GM23338 (cell line): ENCODE measurements at regions not wholly inside any gene's neighbourhood (a gene's known extent, or its start where the extent isn't known, plus 50 kb on each side); places are given as distances from the start of the nearest gene placed in this dataset.

ENCODE experiments used
- ATAC-seq: fragments of 200-7000 bp; cut with Tn5 transposase; 3 replicates; pipeline ENCODE4 v1.9.1; 2020
- DNase-seq: peaks from one replicate; pipeline ENCODE4 v3.0.0-alpha.2; 2015; ENCODE audit warnings: low spot score
- H2AFZ ChIP-seq: fragments of 200-600 bp; sonication (generic); 2 replicates; pipeline ENCODE4 v1.8.0; 2016; ENCODE audit warnings: antibody characterized with exemption, mild to moderate bottlenecking, moderate library complexity
- H3F3A ChIP-seq: fragments of 200-600 bp; sonication (generic); replicated peaks from 2 replicates; pipeline ENCODE4 v1.8.0; 2017; ENCODE audit warnings: antibody characterized with exemption, mixed run types, low read depth
- H3K27ac ChIP-seq: fragments of 200-600 bp; sonication (generic); 2 replicates; pipeline ENCODE4 v1.6.1; 2016; ENCODE audit warnings: low read depth
- H3K27me3 ChIP-seq: fragments of 200-600 bp; sonication (generic); 2 replicates; pipeline ENCODE4 v1.8.0; 2016; ENCODE audit warnings: mild to moderate bottlenecking, mixed run types, moderate library complexity; ENCODE audit not compliant: insufficient read depth
- H3K36me3 ChIP-seq: fragments of 200-600 bp; sonication (generic); 2 replicates; pipeline ENCODE4 v1.8.0; 2016; ENCODE audit warnings: mild to moderate bottlenecking; ENCODE audit not compliant: insufficient read depth
- H3K4me1 ChIP-seq: fragments of 200-600 bp; sonication (generic); 2 replicates; pipeline ENCODE4 v1.8.0; 2016; ENCODE audit warnings: mild to moderate bottlenecking, moderate library complexity; ENCODE audit not compliant: insufficient read depth
- H3K4me2 ChIP-seq: fragments of 200-600 bp; sonication (generic); 2 replicates; pipeline ENCODE4 v1.7.1; 2017; ENCODE audit warnings: mixed run types
- H3K4me3 ChIP-seq: fragments of 200-600 bp; sonication (generic); 2 replicates; pipeline ENCODE4 v1.6.1; 2016; ENCODE audit warnings: mixed run types
- H3K79me2 ChIP-seq: fragments of 200-600 bp; sonication (generic); replicated peaks from 2 replicates; pipeline ENCODE4 v1.8.0; 2017; ENCODE audit warnings: mild to moderate bottlenecking; ENCODE audit not compliant: insufficient read depth
- H3K9me2 ChIP-seq: fragments of 200-600 bp; sonication (generic); 2 replicates; pipeline ENCODE4 v1.8.0; 2017; ENCODE audit not compliant: insufficient read depth
- H4K20me1 ChIP-seq: fragments of 200-600 bp; sonication (generic); replicated peaks from 2 replicates; pipeline ENCODE4 v1.8.0; 2017; ENCODE audit warnings: mild to moderate bottlenecking; ENCODE audit not compliant: insufficient read depth
- H3K27ac Mint-ChIP-seq: 2 replicates; pipeline ENCODE4 v1.8.0; 2020; ENCODE audit warnings: inconsistent platforms, mild to moderate bottlenecking, moderate library complexity, mixed read lengths
- H3K27me3 Mint-ChIP-seq: 3 replicates; pipeline ENCODE4 v1.8.0; 2022; ENCODE audit warnings: low read depth, mild to moderate bottlenecking, moderate library complexity, mixed read lengths, inconsistent platforms; ENCODE audit not compliant: insufficient read depth, poor library complexity
- H3K36me3 Mint-ChIP-seq: 3 replicates; pipeline ENCODE4 v1.8.0; 2021; ENCODE audit warnings: low read depth, mild to moderate bottlenecking, inconsistent platforms, moderate library complexity, mixed read lengths
- H3K4me1 Mint-ChIP-seq: 3 replicates; pipeline ENCODE4 v1.8.0; 2020; ENCODE audit warnings: mild to moderate bottlenecking, inconsistent platforms, mixed read lengths
- H3K4me3 Mint-ChIP-seq: 3 replicates; pipeline ENCODE4 v1.8.0; 2021; ENCODE audit warnings: moderate library complexity, mild to moderate bottlenecking, inconsistent platforms, mixed read lengths
- H3K9me3 Mint-ChIP-seq: 3 replicates; pipeline ENCODE4 v1.8.0; 2020; ENCODE audit warnings: moderate library complexity, mild to moderate bottlenecking, inconsistent platforms, mixed read lengths
- CREB1 ChIP-seq: fragments of 250-450 bp; sonication (Bioruptor Pico); IDR thresholded peaks from 2 replicates; pipeline ENCODE4 v1.5.0; 2020; ENCODE audit warnings: low read depth, mild to moderate bottlenecking, moderate library complexity
- CTCF ChIP-seq, 2 experiments: fragments of 200-600 bp in 1 of 2; sonication (generic) in 1 of 2; conservative IDR thresholded peaks; 2 replicates each; pipeline versions ENCODE4 v1.5.1 to v1.6.1; 2016 to 2017; ENCODE audit warnings: antibody characterized with exemption in 2 of 2, low read depth in 2 of 2, mild to moderate bottlenecking in 2 of 2, moderate library complexity in 1 of 2
- EZH2phosphoT487 ChIP-seq: fragments of 200-600 bp; sonication (generic); IDR thresholded peaks from one replicate; pipeline ENCODE4 v1.8.1; 2018; ENCODE audit warnings: antibody characterized with exemption; ENCODE audit not compliant: unreplicated experiment
- JUNB ChIP-seq: IDR thresholded peaks from one replicate; pipeline ENCODE4 v1.6.1; 2016; ENCODE audit warnings: antibody characterized with exemption; ENCODE audit not compliant: unreplicated experiment
- NANOG ChIP-seq: IDR thresholded peaks from 2 replicates; pipeline ENCODE4 v1.6.1; 2016; ENCODE audit warnings: antibody characterized with exemption, borderline replicate concordance
- POLR2AphosphoS5 ChIP-seq: IDR thresholded peaks from 2 replicates; pipeline ENCODE4 v1.6.1; 2016; ENCODE audit warnings: antibody characterized with exemption, low read depth
- REST ChIP-seq: IDR thresholded peaks from one replicate; pipeline ENCODE4 v1.6.1; 2018; ENCODE audit warnings: antibody characterized with exemption; ENCODE audit not compliant: unreplicated experiment
- STAT1 ChIP-seq: IDR thresholded peaks from one replicate; pipeline ENCODE4 v1.6.1; 2016; ENCODE audit warnings: antibody characterized with exemption; ENCODE audit not compliant: unreplicated experiment
- ZNF462 ChIP-seq: fragments of 250-450 bp; sonication (Bioruptor Pico); IDR thresholded peaks from 2 replicates; pipeline ENCODE4 v1.5.0; 2020; ENCODE audit warnings: mild to moderate bottlenecking, moderate library complexity

GRCh38 chr17:68701046-68701445, 99.9 kb upstream of the FAM20A start:
- Histone ChIP-seq H3K27me3 (no peaks in the 10 kb centered on the region), H3K27ac (no peak overlapping the region), H3K9me2 (peaks cover 10% of the 10 kb centered on the region), H3K4me3 (no peak overlapping the region), H2AFZ (no peak overlapping the region), H3F3A (no peaks in the 10 kb centered on the region), H3K36me3 (no peaks in the 10 kb centered on the region), H3K4me2 (no peak overlapping the region), H4K20me1 (no peaks in the 10 kb centered on the region), H3K79me2 (no peaks in the 10 kb centered on the region), H3K4me1 (no peaks in the 10 kb centered on the region)
- TF ChIP-seq JUNB (no peak), ZNF462 (CRISPR knock-in tag) (no peak), STAT1 (no peak), CREB1 (CRISPR knock-in tag) (no peak), CTCF (conservative IDR thresholded peaks at IDR 0.05; ENCODE audit: low read depth in 2 of 2) (no peak), REST (no peak), POLR2AphosphoS5 (no peak), NANOG (no peak), EZH2phosphoT487 (no peak)
- Mint-ChIP-seq H3K36me3 (no peaks in the 10 kb centered on the region; the same call in 2 of the 3 replicates), H3K27me3 (peaks cover 1% of the 10 kb centered on the region), H3K27ac (no peak overlapping the region), H3K4me1 (0 out of 3 replicates have a peak, but pooled peaks cover 4% of the 10 kb centered on the region), H3K4me3 (no peak overlapping the region), H3K9me3 (no peaks in the 10 kb centered on the region)
- no peak for DNase-seq
- no peak for ATAC-seq
